GM19025 (cell line): ENCODE measurements at regions not wholly inside any gene's neighbourhood (a gene's known extent, or its start where the extent isn't known, plus 50 kb on each side); places are given as distances from the start of the nearest gene placed in this dataset.
"Not testable (repeated sequence)": the region's sequence is repeated elsewhere in the genome, so short reads cannot be mapped to it uniquely, and the experiment has no call there.

Source experiments
- ATAC-seq: cut with Tn5 transposase; IDR thresholded peaks from one replicate; pipeline ENCODE4 v1.9.1; 2021; ENCODE audit warnings: mild to moderate bottlenecking, low read depth, moderate library complexity; ENCODE audit not compliant: unreplicated experiment

DNA sequence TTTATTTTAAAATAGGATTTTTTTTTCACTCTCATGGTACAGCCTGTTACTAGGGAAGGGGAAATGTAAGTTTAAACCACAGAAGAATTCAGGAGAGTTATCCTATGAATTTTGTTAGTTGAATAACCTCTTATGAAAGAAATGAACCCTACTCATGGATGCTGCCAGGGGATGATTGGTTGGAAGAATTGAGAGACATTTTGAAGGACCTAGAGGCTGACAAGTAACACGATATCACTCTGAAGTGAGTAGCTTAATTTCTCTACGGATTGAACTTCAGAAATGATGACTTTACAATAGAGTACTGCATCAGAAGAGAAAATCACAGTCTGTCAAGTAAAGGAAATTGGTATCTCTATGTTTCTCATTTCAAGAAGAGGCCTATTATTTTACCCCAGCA is 1346.2 kb downstream of the SUCLG1 start:
- ATAC-seq, result no peak

DNA sequence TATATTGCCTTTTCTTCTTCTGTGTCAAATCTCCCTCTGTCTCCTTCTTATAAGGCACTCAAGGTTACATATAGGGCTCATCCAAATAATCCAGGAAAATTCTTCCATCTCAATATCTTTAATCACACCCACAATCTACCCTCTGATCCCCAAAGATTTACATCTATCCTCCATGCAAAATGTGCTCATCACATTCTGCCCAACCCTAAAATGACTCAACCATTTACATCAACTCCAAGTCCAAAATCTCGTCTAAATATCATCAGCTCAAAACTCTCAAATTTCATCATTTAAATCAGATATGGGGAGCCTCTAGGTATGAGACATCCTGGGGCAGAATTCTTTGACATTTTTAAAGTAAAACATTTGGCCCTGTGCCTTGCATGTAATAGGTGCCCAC is 1349.8 kb downstream of the SUCLG1 start:
- ATAC-seq, result no peak

DNA sequence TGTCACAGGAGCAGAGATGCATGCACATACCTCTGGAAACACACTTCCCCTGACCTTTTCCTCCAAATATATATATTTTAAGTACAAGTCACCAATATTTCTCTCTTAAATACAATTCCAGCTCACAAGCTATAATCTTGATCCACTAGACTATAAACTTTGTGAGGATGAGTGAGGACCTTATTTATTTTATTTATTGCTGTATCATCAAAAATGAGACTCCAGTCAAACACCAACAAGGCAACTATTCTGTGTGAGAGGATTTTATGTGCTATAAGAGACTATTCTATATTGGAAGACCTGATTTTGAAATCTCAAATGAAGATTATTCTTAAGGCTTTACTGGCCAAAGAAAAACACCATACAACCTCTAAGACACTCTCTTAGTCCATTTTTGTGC is 1352.2 kb downstream of the SUCLG1 start:
- no peak for ATAC-seq

DNA sequence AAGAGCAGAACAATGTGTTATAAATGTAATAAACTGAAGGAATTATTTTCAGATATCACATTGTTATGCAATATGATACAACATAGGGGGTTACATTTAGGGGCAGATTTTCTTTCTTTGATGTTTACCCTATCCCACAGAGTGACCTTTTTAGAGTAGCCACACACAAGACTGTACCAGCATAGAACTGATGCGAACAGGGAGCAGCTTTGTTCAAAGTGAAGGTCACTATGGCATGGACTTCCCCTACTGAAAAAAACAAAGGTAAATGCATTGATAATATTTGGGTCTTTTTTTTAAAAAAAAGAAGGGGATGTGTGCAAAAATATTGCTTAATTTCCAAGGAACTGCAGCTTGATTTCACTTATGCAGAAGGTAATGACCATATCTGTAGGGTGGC is 1354.9 kb downstream of the SUCLG1 start:
- ATAC-seq, result no peak

DNA sequence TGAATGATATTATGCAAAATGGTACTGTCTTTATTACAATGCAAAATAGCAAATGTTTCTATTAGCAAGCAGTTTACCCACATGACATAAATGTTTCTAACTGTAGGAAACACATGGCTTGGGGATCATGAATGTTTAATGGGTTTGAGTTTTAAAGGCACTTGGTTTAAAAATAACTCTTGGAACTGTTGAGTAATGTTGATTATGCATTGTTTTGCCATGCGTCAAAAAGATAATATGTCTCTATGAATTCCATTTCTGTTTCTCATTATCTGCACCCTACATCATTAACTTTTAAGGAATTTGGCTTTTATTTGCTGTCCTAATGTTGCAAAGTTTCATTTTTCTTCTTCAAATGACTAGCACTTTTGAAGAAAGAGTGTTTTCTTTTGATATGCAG is 1355.5 kb downstream of the SUCLG1 start:
- ATAC-seq, result no peak

DNA sequence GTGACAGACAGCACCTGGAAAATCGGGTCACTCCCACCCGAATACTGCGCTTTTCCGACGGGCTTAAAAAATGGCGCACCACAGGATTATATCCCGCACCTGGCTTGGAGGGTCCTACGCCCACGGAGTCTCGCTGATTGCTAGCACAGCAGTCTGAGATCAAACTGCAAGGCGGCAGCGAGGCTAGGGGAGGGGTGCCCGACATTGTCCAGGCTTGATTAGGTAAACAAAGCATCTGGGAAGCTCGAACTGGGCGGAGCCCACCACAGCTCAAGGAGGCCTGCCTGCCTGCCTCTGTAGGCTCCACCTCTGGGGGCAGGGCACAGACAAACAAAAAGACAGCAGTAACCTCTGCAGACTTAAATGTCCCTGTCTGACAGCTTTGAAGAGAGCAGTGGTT is 1370.0 kb downstream of the SUCLG1 start:
- not testable (repeated sequence) for ATAC-seq

DNA sequence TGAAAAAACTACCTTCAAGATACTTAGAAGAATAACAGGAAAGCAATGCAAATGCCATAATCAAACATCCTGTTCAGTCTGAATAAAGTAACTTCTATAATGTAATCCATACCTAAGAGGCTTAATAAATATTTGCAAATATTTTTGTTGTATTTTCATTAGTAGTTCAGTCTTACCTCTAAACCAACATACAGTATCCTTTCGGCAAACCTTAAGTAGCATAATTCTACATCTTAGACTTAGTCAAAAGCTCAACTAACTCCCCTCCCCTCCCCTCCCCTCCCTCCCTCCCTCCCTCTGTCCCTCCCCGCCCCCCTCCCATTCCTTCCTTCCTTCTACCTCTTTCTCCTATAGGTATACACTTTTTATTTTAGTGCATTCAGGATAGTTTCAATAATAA is 1373.2 kb downstream of the SUCLG1 start:
- no peak for ATAC-seq

DNA sequence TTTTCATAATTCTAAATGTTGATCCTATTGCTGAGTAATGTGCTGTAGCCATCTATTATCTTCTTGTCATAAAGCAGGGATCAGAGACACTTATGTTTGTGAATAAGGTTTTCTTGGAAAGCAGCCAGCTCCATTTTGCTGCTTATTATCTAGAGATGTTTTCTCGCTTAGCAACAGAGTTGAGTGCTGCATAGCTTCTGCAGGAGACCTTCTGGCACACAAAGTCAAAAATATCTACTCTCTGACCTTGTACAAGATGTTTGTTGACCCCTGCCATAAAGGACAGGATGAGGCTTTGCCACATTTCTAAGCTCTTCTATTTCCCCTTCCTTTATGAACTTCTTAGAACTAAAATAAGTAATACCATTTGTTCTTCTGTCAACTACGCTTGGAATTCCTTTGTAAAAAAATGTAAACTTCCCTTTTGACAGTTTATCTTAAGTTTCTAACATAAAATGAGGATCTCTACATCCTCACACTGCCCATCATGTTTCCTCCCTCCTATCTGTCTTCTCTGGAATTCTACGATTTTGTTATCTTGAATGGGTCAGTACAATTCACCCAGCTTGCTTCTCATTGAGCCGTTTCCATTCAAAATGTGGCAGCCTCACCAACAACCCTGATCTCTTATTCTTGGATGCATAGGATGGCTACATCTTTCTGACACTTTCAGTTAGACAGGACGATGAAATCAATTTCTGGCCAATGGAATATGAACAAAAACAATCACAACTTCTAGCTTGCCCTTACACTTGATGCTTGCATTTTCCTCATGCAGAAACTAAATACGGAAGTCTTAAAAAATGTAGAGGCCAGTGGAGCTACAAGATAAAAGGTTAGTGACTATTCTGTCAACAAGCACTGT is 1377.0 kb downstream of the SUCLG1 start:
- no peak for ATAC-seq

DNA sequence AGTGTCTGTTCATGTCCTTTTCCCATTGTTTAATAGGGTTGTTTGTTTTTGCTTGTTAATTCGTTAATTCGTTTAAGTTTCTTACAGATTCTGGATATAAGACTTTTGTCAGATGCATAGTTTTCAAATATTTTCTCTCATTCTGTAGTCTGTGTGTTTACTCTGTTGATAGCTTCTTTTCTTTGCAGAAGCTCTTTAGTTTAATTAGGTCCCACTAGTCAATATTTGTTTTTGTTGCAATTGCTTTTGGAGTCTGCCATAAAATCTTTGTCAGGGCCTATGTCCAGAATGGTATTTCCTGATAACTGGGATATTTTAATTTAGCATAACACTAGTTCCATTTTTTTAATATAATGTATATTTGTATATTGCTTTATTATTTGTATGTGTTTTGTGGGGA is 1380.1 kb downstream of the SUCLG1 start:
- ATAC-seq, result no peak

DNA sequence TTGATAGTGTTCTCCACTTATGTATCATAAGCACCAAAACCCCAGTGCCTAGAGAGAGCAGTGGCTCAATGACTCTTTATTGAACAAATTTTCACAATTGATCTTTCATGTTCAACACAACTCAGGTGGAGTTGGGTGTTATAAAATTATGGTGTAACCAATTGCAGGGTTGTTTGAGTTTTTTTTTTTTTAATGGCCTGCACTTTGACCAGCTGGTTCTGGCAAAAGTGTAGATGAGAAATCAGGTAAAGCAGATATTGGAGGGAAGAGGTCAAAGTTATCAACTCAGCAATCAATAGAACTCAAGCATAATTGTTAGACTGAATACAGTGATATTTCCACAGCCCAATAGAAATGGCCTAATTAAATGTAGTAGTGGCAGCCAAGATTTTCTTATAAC is 1386.3 kb downstream of the SUCLG1 start:
- no peak for ATAC-seq

DNA sequence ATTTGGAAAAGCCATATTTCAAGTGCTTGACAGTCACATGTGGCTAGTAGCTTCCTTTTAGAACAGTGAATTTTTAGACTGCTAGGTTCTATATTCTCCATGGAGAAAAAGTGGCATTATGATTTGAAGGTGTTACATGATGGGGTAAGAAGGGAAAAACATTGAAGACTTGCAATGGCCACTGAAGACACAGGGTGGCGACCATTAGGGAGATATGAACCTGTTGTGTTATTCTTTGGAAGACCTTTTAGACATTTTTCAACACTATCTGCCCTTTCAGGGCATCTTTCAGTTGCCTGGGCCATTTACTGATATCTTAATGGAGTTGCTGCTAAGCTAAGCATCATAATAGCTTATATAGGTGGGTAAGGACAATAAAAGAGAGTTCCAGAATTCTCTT is 1387.2 kb downstream of the SUCLG1 start:
- no peak for ATAC-seq

DNA sequence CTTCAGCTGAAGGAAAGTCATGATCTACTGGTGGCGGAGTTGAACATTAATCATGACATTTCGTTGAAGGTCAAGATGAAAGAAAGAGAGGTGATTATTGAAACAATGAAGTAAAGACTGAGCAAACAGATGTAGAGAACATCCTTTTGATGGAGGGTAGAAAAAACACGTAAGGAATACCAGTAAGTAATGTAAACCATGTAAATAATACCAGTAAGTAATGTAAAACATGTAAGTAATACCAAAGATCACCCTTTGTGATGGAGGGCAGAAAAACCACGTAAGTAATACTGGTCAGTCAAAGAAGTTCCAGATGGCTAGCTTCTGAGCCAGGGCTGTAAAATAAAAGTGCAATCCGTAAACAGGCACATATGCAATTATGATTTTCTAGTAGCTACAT is 1387.7 kb downstream of the SUCLG1 start:
- no peak for ATAC-seq

DNA sequence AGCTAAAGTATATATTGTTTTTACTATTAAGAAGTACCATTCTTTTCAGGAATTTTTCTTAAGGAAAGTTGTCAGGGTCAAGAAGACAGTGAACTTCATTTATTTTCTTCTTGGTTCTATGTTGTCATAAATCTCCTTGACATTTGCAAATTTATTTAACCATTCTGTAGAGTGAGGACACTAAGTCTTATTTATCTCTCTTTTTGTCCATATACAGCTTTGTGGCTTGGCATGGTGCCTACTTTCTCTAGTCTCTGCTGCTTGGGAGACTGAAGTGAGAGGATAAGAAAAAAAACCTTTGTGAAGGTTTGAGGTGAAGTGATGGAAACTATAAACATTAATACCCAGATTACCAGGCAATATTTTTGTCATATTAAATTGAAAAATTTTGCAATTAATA is 1389.4 kb downstream of the SUCLG1 start:
- no peak for ATAC-seq

DNA sequence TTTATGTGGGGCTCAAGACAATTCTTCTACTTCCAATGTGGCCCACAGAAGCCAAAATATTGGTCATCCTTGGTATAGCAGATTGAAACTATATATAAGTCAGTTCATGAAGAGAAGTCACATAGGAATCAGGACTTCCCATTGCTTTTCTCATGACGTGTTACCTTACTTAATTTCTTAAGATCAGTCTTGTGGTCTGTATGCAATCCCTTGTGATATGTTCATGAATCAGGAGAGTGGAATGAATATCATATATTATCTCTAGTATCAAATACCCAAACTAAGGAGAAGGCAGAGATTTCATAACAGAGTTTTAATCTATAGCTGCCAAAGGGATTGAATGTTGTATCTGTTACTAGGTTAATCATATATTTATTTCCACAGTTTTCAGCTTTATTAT is 1390.4 kb downstream of the SUCLG1 start:
- ATAC-seq, result no peak

DNA sequence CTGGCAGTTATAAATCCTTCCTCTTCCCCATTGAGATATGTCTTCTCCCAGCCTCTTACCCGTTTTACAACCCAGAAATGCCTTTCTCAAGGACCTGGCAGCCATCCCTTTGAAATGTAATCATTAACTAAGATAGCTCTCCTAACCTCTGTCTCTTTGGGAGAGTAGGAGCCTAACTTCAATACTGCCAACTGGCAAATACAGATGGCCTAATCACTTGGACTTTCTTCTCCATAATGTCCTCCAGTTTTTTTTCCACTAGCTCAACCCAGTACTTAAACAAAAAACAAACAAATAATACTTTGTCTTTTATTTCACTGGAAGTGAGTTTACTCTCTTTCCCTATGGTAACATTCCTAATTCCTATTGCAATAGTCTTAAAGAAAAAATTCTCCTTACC is 1391.1 kb downstream of the SUCLG1 start:
- no peak for ATAC-seq

DNA sequence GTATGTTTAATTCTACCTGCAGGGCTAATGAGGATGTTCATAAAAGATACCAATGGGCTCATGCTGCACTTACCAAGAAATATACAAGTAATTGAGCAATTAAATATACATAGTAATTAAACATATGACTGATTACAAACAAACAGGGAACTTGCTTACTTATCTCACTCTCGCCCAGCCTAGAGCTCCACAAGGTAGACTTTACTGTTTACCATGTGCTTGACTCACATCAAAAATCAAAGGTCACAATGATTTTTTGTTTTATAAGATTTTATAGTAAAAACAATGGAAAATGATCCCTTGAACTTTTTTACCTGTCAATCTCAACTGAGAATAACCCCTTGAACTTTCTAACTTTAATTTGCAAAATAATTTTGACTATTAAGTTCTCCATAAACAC is 1395.1 kb downstream of the SUCLG1 start:
- no peak for ATAC-seq

DNA sequence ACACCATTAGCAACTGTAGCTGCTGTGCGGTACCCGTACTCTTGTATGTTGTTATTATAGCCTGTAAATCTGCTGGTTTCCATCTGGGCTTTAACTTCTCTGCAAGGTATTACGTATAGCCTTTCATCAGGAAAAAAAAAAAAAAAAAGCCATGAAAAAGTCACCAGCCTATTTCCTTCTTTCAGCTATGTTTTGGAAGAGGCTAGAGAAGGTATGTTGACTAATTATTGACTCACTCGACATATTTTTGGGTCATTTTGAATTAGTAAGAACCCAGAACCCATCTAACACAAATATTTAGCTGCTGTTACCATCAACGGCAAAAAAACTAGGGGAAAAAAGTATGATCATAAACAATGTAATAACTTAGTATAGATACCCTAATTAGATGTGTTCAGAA is 1395.6 kb downstream of the SUCLG1 start:
- no peak for ATAC-seq

DNA sequence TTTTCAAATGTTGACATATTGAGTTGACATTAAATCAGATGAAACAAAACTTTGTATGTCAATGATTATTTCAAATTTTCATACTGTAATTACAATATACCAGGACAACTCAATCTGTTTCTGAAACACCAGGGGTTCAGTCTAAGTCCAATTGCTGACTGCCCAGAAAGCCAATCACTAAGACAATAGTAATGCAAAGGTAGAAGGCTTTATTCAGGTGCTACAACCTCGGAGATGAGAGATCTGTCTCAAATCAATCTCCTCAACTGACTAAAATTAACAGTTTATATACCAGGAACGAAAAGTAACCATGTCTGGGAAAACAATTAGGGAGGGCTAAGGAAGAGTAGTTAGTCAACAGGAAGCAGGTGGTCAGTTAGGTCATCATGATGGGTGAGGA is 1400.4 kb downstream of the SUCLG1 start:
- no peak for ATAC-seq

DNA sequence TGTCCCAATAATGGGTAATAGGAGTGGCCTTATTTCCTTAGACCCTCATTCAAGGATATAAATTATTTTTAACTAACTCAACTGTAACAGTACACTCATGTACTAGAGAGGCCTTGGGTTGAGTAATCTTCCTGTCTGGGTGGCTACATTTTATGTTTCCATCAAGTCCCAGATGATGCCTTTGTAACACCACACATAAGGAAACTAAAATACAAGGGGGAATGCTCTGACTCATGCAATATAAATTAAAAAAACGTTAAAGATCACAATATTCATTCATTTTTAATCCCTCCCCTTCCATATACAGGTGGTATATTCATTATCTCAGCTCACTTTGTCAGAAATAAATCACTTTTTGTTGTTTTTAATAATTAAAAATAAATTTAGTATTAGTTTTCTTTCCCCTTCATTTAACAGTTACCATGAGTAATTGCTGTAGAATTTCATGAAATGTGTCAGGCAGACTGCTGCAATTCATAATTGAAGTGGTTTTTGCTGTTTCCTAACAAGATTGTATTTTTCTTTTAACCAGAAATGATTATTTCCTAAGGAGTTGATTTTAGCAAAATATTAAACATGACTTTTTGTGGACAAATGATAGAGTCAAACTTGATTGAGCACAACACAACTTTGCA is 1403.6 kb downstream of the SUCLG1 start:
- ATAC-seq, result no peak

DNA sequence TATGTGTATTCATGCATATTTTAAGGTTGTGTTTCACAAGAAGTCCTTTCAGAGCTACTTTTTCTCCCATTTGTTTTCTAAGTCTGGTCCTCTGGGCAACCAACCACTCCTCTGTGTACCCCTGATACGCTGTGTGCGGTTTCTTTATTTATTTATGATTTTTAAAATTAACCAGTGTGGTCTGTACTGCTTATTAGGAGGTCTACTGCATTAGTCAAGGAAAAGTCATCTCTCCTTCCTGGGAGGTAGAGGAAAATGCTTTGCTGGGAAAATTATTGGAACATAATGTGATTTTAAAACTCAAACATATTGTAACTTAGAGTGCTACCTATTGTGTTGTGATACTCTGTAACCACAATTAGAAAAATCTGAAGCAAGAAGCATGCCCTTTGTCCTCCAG is 1404.3 kb downstream of the SUCLG1 start:
- ATAC-seq, result no peak

DNA sequence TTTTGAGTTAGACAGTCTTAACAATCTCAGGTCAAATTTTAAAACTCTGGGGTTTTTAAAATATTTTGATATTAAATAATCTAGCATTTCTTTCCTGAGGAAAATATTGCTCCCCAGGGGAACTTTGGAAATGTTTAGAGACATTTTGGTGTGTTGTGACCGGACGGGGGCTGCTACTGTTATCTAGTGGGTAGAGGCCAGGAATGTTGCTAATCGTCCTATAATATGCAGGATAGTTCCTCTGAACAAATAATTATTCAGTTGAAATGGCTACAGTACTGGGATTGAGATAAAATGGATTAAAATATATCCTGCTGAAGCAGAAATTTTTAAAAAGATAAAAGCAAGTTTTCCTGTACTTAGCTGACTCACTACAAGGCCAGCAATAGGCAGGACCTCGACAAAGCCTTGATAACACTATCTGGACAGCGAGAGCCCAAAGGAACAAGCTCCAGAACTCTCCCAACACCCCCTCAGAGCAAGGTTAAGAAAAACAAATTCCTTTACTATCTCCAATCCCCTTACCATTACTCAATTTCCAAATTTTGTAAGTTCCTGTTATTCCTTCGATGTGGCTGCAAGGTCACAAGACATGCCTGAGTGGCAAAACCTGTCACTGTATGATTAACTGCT is 1407.4 kb downstream of the SUCLG1 start:
- no peak for ATAC-seq

DNA sequence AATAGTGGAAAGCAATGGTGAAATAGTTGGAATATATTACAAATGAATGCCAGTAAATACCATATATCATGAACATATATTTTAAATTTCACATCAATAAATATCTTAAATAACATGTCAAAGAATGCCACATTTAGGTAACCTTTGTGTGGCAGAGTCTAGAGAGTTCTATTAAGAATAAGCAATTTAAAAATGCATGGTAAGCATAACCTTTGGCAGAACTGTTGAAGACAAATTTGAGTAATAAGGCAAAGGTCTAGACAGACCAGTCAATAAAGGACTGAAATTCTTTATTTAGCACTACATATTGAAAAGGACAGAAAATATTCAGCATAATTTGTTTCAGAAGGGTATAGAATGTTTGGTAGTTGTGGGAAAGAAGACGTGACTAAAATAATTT is 1417.0 kb downstream of the SUCLG1 start:
- no peak for ATAC-seq
